Progenitor cell of endocrine pancreas (in vitro differentiated cells): ENCODE measurements at regions not wholly inside any gene's neighbourhood (a gene's known extent, or its start where the extent isn't known, plus 50 kb on each side); places are given as distances from the start of the nearest gene placed in this dataset.

Source experiments
- DNase-seq: peaks from one replicate; pipeline ENCODE4 v3.0.0; 2021; ENCODE audit warnings: low spot score; ENCODE audit not compliant: unreplicated experiment
- H3K27ac Mint-ChIP-seq: 2 replicates; pipeline ENCODE4 v1.8.0; 2021; ENCODE audit warnings: mild to moderate bottlenecking, moderate library complexity, mixed read lengths
- H3K27me3 Mint-ChIP-seq: 2 replicates; pipeline ENCODE4 v1.8.0; 2021; ENCODE audit warnings: mixed read lengths
- H3K36me3 Mint-ChIP-seq: 2 replicates; pipeline ENCODE4 v1.8.0; 2022; ENCODE audit warnings: mixed read lengths; ENCODE audit not compliant: insufficient read depth
- H3K4me1 Mint-ChIP-seq: 2 replicates; pipeline ENCODE4 v1.8.0; 2021; ENCODE audit warnings: low read depth, mixed read lengths
- H3K4me3 Mint-ChIP-seq: 2 replicates; pipeline ENCODE4 v1.8.0; 2021; ENCODE audit warnings: low read depth, mild to moderate bottlenecking, moderate library complexity, mixed read lengths
- H3K9me3 Mint-ChIP-seq: 2 replicates; pipeline ENCODE4 v1.8.0; 2021; ENCODE audit warnings: low read depth, mixed read lengths
- CTCF ChIP-seq: fragments of 200-600 bp; sonication (generic); IDR thresholded peaks from one replicate; pipeline ENCODE4 v1.5.0; 2021; ENCODE audit warnings: antibody characterized with exemption, mild to moderate bottlenecking; ENCODE audit not compliant: unreplicated experiment

- Mint-ChIP-seq H3K36me3 (no peaks in the 10 kb centered on the region), H3K27me3 (peaks cover 7% of the 10 kb centered on the region)
Observed at GRCh38 chr7:116142374-116142773, 68.0 kb upstream of the TES start.

GRCh38 chr7:116142850-116143249, 67.5 kb upstream of the TES start:
- Mint-ChIP-seq H3K4me1 (peaks cover 23% of the 10 kb centered on the region), H3K36me3 (no peaks in the 10 kb centered on the region), H3K27me3 (peaks cover 7% of the 10 kb centered on the region), H3K9me3 (no peaks in the 10 kb centered on the region), H3K4me3 (no peak overlapping the region), H3K27ac (no peak overlapping the region)
- no peak for TF ChIP-seq CTCF
- DNase-seq = no peak

More at GRCh38 chr7:116142374-116142773, 68.0 kb upstream of the TES start:
- Mint-ChIP-seq H3K4me3 (no peak overlapping the region), H3K4me1 (peaks cover 23% of the 10 kb centered on the region), H3K9me3 (no peaks in the 10 kb centered on the region), H3K27ac (no peak overlapping the region)
- no peak for DNase-seq
- TF ChIP-seq CTCF = no peak

- H3K27ac Mint-ChIP-seq = no peak overlapping the region
- no peak for DNase-seq
- H3K36me3 Mint-ChIP-seq = no peaks in the 10 kb centered on the region
- H3K27me3 Mint-ChIP-seq = peaks cover 10% of the 10 kb centered on the region
- no peak for TF ChIP-seq CTCF
- H3K4me1 Mint-ChIP-seq = peaks cover 6% of the 10 kb centered on the region
- no peak overlapping the region for H3K4me3 Mint-ChIP-seq
- H3K9me3 Mint-ChIP-seq = peaks cover 4% of the 10 kb centered on the region
Observed at GRCh38 chr7:116145245-116145852, 65.0 kb upstream of the TES start.

GRCh38 chr7:116148108-116148507, 62.2 kb upstream of the TES start:
- no peak for TF ChIP-seq CTCF
- no peaks in the 10 kb centered on the region for H3K4me1 Mint-ChIP-seq
- DNase-seq = no peak

GRCh38 chr7:116148626-116149025, 61.7 kb upstream of the TES start:
- H3K9me3 Mint-ChIP-seq = peaks cover 4% of the 10 kb centered on the region
- H3K36me3 Mint-ChIP-seq = no peaks in the 10 kb centered on the region
- no peak for DNase-seq
- H3K27ac Mint-ChIP-seq = no peak overlapping the region
- H3K4me1 Mint-ChIP-seq = no peaks in the 10 kb centered on the region
- peaks cover 12% of the 10 kb centered on the region for H3K27me3 Mint-ChIP-seq
- H3K4me3 Mint-ChIP-seq = no peak overlapping the region
- TF ChIP-seq CTCF = no peak

More at GRCh38 chr7:116148108-116148507, 62.2 kb upstream of the TES start:
- no peaks in the 10 kb centered on the region for H3K36me3 Mint-ChIP-seq
- H3K4me3 Mint-ChIP-seq = no peak overlapping the region
- no peak overlapping the region for H3K27ac Mint-ChIP-seq
- peaks cover 4% of the 10 kb centered on the region for H3K9me3 Mint-ChIP-seq
- H3K27me3 Mint-ChIP-seq = peaks cover 10% of the 10 kb centered on the region
